ENCODE measurements at regions not wholly inside any gene's neighbourhood (a gene's known extent, or its start where the extent isn't known, plus 50 kb on each side); places are given as distances from the start of the nearest gene placed in this dataset.
"Not testable (repeated sequence)": the region's sequence is repeated elsewhere in the genome, so short reads cannot be mapped to it uniquely, and the experiment has no call there.

- DNase-seq (ENCODE audit: low read depth), result not testable (repeated sequence)
Measured at GRCh38 chr21:7829411-7829810, 2692.0 kb upstream of the TPTE start.

DNA sequence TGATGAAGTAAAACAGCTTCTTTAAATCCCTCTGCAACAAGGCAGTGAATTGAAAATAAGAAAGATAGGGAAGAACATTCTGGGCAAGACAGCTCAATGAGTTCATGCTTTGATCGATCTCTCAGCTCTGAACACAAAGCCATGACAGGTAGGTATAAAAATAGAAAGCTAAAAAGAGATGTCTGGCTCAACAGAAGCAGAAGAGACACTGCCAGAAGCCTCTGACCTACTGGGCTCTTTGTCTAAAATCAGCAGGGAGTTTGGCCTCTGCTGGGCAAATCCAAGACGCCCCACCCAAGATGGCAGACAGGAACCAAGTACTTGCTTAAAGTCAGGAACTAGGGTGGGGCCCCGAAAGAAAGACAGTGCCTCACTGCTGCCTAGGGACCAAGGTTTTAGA, 2684.1 kb upstream of the TPTE start:
- DNase-seq (ENCODE audit: low read depth), result not testable (repeated sequence)

GRCh38 chr21:7853426-7853825, 2668.0 kb upstream of the TPTE start:
- DNase-seq (ENCODE audit: low read depth), result not testable (repeated sequence)

DNA sequence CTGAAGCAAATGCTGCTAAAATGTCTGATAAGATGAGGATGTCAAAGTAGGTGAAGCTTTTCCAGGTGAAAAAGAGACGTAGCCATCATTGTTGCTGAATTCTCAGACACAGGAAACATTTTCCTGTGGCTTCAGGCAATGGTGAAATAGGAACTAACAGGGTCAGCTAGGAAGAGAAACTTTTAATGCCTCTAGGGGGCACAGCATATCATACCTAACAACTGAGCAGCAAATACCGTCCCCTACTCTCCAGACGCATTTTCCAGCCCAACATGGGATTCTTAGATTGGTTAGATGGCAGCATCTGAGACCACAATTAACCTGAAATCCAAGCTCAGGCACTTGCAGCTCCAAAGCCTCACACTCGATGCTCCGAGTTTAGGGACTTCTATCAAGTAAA, 2667.5 kb upstream of the TPTE start:
- DNase-seq (ENCODE audit: low read depth), result not testable (repeated sequence)
